HepG2 (cell line): ENCODE measurements at regions not wholly inside any gene's neighbourhood (a gene's known extent, or its start where the extent isn't known, plus 50 kb on each side); places are given as distances from the start of the nearest gene placed in this dataset.

Source experiments
- ATAC-seq: fragments of 200-7000 bp; cut with Tn5 transposase; 3 replicates; pipeline ENCODE4 v1.9.1; 2020; ENCODE audit warnings: mild to moderate bottlenecking, moderate library complexity
- BruUV-seq: library from RNA; stranded (reverse); fragments of 400-500 nt; replicated peaks from 2 replicates; lab custom pipeline; 2021; lab: Mats Ljungman, UMichigan
- CTCF ChIA-PET: fragments of 300-600 bp; formaldehyde crosslinking; extraction: SDS; loops from one replicate; lab custom pipeline; 2021; ENCODE audit warnings: low total read pairs, inconsistent platforms, low intra/inter-chr PET ratio; lab: Yijun Ruan, JAX
- POLR2A ChIA-PET: fragments of 350-600 bp; sonication (Branson Sonifier 250); formaldehyde crosslinking; loops from one replicate; lab custom pipeline; 2020; ENCODE audit warnings: antibody characterized with exemption, inconsistent platforms; lab: Yijun Ruan, JAX
- DNase-seq: peaks from one replicate; pipeline ENCODE4 v3.0.0-alpha.2; 2015; ENCODE audit warnings: low spot score
- FAIRE-seq: peaks from 3 replicates; lab custom pipeline; 2011; peaks lifted over from hg19 to GRCh38; lab: Jason Lieb, UNC
- H2AFZ ChIP-seq: one replicate; pipeline ENCODE4 v1.6.1; 2011; ENCODE audit warnings: low read length, inconsistent platforms
- H3K27ac ChIP-seq: fragments of 300-600 bp; 3 replicates; pipeline ENCODE4 v1.8.0; 2011; ENCODE audit warnings: mixed run types, mild to moderate bottlenecking, mixed read lengths, low read length, inconsistent platforms; ENCODE audit not compliant: insufficient read depth; ENCODE audit errors: extremely low read length
- H3K27me3 ChIP-seq, 2 experiments: fragments of 200-600 bp in 1 of 2; 2 replicates in 1 of 2; 3 replicates in 1 of 2; pipeline versions ENCODE4 v1.6.0 to v1.8.0; 2011; ENCODE audit warnings: low read length in 2 of 2, mild to moderate bottlenecking in 2 of 2, moderate library complexity in 2 of 2, inconsistent platforms in 1 of 2; ENCODE audit not compliant: insufficient read depth in 2 of 2, control insufficient read depth in 1 of 2
- H3K36me3 ChIP-seq, 2 experiments: fragments of 200-600 bp in 1 of 2; replicated peaks in 1 of 2; 2 replicates in 1 of 2; 3 replicates in 1 of 2; pipeline versions ENCODE4 v1.5.1 to v1.8.0; 2011; ENCODE audit warnings: low read length in 2 of 2, inconsistent platforms in 1 of 2; ENCODE audit not compliant: insufficient read depth in 2 of 2, control insufficient read depth in 1 of 2
- H3K4me1 ChIP-seq: 2 replicates; pipeline ENCODE4 v1.5.1; 2012; ENCODE audit warnings: low read length, inconsistent platforms; ENCODE audit not compliant: insufficient read depth
- H3K4me2 ChIP-seq: 2 replicates; pipeline ENCODE4 v1.6.0; 2011; ENCODE audit warnings: low read depth, low read length, inconsistent platforms
- H3K4me3 ChIP-seq, 3 experiments: fragments of 200-600 bp in 1 of 3; sonication (generic), shearing (Covaris generic) in 1 of 3; replicated peaks in 1 of 3; 2 replicates each; pipeline ENCODE4 v1.5.1; 2011 to 2016; ENCODE audit warnings: low read length in 3 of 3, inconsistent platforms in 2 of 3, low read depth in 2 of 3, mild to moderate bottlenecking in 2 of 3, control low read depth in 1 of 3, mixed read lengths in 1 of 3; ENCODE audit not compliant: insufficient read depth in 1 of 3
- H3K79me2 ChIP-seq: one replicate; pipeline ENCODE4 v1.6.1; 2011; ENCODE audit warnings: low read length, inconsistent platforms; ENCODE audit not compliant: insufficient read depth
- H3K9ac ChIP-seq: 2 replicates; pipeline ENCODE4 v1.6.0; 2011; ENCODE audit warnings: mild to moderate bottlenecking, low read depth, low read length, inconsistent platforms; ENCODE audit not compliant: insufficient read depth
- H3K9me3 ChIP-seq: 2 replicates; pipeline ENCODE4 v1.5.1; 2012; ENCODE audit warnings: mild to moderate bottlenecking, low read length
- H4K20me1 ChIP-seq: 2 replicates; pipeline ENCODE4 v1.6.0; 2011; ENCODE audit warnings: inconsistent platforms, mild to moderate bottlenecking, low read length, moderate library complexity; ENCODE audit not compliant: insufficient read depth
- EZH2 ChIP-seq: conservative IDR thresholded peaks from 2 replicates; pipeline ENCODE4 v1.6.1; 2012; ENCODE audit warnings: mild to moderate bottlenecking, low read depth, low read length, moderate library complexity
- HNRNPK ChIP-seq: fragments of 200-400 bp; formaldehyde crosslinking; IDR thresholded peaks from 2 replicates; pipeline ENCODE4 v1.6.1; 2018; ENCODE audit warnings: low read length, low read depth, moderate library complexity, mild to moderate bottlenecking; ENCODE audit not compliant: poor library complexity, severe bottlenecking
- PCBP1 ChIP-seq: fragments of 200-400 bp; formaldehyde crosslinking; IDR thresholded peaks from 2 replicates; pipeline ENCODE4 v1.6.1; 2017; ENCODE audit warnings: mild to moderate bottlenecking, low read depth, low read length, borderline replicate concordance
- PCBP2 ChIP-seq: fragments of 200-400 bp; formaldehyde crosslinking; optimal IDR thresholded peaks from 2 replicates; pipeline ENCODE3; 2018; ENCODE audit warnings: low read length, low read depth; ENCODE audit not compliant: poor library complexity, severe bottlenecking
- WGBS: methylation state at CpG from one replicate; pipeline ENCODE4 v1.1.6; 2017; ENCODE audit warnings: low lambda C conversion rate; 5-methylcytosine and 5-hydroxymethylcytosine counted together
- in situ Hi-C: cut with HindIII; loops from 2 replicates; pipeline ENCODE4 v1.10.0; 2017; ENCODE audit warnings: low pct_unique_long_range_greater_than_20kb; ENCODE audit not compliant: extremely low pct_ligation_motif_present
- intact Hi-C: fragments of 100-400 bp; cut with micrococcal nuclease; formaldehyde crosslinking; loops from one replicate; pipeline ENCODE4 v1.10.0; 2022; ENCODE audit not compliant: unreplicated experiment
- TF ChIP-seq, protein P1 (sequence below), 2 experiments: sonication (generic) in 1 of 2; formaldehyde crosslinking in 1 of 2; IDR thresholded peaks; 2 replicates each; pipeline versions ENCODE4 v1.5.1 to v1.6.1; 2011 to 2020; ENCODE audit warnings: borderline replicate concordance in 1 of 2, low read depth in 1 of 2, low read length in 1 of 2, mild to moderate bottlenecking in 1 of 2, missing genetic modification reagents in 1 of 2, moderate library complexity in 1 of 2
- TF ChIP-seq, protein P2 (sequence below): sonication (generic); formaldehyde crosslinking; IDR thresholded peaks from 2 replicates; pipeline ENCODE4 v1.5.0; 2020; ENCODE audit warnings: missing genetic modification reagents, mild to moderate bottlenecking, borderline replicate concordance
- TF ChIP-seq, protein P3 (sequence below): conservative IDR thresholded peaks from 2 replicates; pipeline ENCODE4 v1.6.1; 2018; ENCODE audit warnings: missing genetic modification reagents

DNA sequence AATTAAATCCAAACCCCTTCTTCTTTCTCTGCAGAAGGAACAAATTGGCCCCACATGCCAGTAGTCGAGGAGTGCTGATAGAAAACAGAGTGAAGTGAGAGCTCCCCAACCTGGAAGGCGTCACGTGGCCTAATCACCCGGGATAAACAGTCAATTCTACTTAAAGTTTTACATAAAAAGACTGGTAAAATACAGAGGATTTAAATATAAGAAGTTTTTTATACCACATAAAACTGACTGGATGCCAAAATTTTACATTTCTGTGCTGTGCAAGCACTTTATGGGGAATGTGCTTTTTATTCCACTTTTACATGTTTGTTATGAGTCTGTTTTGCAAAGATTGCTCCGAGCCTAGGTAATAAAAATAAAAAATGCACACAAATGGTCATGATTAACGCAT is 1586.8 kb upstream of the ACVR2A start (continued):
- TF ChIP-seq, protein P1, sequence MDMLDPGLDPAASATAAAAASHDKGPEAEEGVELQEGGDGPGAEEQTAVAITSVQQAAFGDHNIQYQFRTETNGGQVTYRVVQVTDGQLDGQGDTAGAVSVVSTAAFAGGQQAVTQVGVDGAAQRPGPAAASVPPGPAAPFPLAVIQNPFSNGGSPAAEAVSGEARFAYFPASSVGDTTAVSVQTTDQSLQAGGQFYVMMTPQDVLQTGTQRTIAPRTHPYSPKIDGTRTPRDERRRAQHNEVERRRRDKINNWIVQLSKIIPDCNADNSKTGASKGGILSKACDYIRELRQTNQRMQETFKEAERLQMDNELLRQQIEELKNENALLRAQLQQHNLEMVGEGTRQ (IDR thresholded peaks at IDR 0.05; ENCODE audit: low read depth, low read length), result no peak
- TF ChIP-seq, protein P1 (CRISPR knock-in tag; IDR thresholded peaks at IDR 0.05; ENCODE audit: borderline replicate concordance), result no peak
- TF ChIP-seq, protein P2, sequence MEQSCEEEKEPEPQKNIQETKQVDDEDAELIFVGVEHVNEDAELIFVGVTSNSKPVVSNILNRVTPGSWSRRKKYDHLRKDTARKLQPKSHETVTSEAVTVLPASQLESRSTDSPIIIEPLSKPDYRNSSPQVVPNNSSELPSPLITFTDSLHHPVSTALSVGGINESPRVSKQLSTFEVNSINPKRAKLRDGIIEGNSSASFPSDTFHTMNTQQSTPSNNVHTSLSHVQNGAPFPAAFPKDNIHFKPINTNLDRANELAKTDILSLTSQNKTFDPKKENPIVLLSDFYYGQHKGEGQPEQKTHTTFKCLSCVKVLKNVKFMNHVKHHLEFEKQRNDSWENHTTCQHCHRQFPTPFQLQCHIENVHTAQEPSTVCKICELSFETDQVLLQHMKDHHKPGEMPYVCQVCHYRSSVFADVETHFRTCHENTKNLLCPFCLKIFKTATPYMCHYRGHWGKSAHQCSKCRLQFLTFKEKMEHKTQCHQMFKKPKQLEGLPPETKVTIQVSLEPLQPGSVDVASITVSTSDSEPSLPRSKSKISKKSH (CRISPR knock-in tag), result no peak
- no peak for TF ChIP-seq EZH2

DNA sequence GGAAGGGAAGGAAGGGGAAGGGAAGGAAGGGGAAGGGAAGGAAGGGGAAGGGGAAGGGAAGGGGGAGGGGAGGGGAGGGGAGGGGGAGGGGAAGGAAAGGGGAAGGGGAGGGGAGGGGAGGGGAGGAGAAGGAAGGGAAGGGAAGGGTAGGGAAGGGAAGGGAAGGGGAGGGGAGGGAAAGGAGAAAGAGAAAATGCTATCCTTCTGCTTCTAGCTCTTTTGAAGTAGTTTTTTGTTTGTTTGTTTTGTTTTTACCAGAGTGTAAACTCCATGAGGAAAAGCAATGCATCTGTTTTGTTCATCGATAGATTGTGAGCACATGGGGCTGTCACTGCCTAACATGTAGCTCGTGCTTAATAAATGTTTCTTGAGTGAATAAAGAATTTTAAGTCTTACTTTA is 1592.7 kb upstream of the ACVR2A start:
- no peaks in the 10 kb centered on the region for H3K27me3 ChIP-seq
- FAIRE-seq (no peak), DNase-seq (no peak), ATAC-seq (no peak)
- H3K9me3 ChIP-seq, result no peaks in the 10 kb centered on the region
- no peak overlapping the region for H3K4me2 ChIP-seq
- no peak overlapping the region for H3K4me3 ChIP-seq
- WGBS, result 48% methylated on average over 2 of the region's 2 CpGs
- no peak overlapping the region for H3K27ac ChIP-seq
- in situ Hi-C loops, result no loop called here
- H3K36me3 ChIP-seq, result no peaks in the 10 kb centered on the region
- H3K4me1 ChIP-seq, result no peaks in the 10 kb centered on the region
- no peak overlapping the region for H2AFZ ChIP-seq
- ChIA-PET CTCF (no interaction called here), POLR2A (no interaction called here)
- no peaks in the 10 kb centered on the region for H4K20me1 ChIP-seq
- BruUV-seq, result no TSS peak
- intact Hi-C loops, result no loop called here
- H3K9ac ChIP-seq, result no peak overlapping the region
- H3K79me2 ChIP-seq, result no peaks in the 10 kb centered on the region
- TF ChIP-seq PCBP1 (peak; percentile 93; the same call in 1 of the 2 replicates), PCBP2 (peak; percentile 66), HNRNPK (peak; percentile 99)
- TF ChIP-seq, protein P3, sequence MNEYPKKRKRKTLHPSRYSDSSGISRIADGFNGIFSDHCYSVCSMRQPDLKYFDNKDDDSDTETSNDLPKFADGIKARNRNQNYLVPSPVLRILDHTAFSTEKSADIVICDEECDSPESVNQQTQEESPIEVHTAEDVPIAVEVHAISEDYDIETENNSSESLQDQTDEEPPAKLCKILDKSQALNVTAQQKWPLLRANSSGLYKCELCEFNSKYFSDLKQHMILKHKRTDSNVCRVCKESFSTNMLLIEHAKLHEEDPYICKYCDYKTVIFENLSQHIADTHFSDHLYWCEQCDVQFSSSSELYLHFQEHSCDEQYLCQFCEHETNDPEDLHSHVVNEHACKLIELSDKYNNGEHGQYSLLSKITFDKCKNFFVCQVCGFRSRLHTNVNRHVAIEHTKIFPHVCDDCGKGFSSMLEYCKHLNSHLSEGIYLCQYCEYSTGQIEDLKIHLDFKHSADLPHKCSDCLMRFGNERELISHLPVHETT (CRISPR knock-in tag), result no peak
